ENCODE measurements at regions not wholly inside any gene's neighbourhood (a gene's known extent, or its start where the extent isn't known, plus 50 kb on each side); places are given as distances from the start of the nearest gene placed in this dataset.

DNA sequence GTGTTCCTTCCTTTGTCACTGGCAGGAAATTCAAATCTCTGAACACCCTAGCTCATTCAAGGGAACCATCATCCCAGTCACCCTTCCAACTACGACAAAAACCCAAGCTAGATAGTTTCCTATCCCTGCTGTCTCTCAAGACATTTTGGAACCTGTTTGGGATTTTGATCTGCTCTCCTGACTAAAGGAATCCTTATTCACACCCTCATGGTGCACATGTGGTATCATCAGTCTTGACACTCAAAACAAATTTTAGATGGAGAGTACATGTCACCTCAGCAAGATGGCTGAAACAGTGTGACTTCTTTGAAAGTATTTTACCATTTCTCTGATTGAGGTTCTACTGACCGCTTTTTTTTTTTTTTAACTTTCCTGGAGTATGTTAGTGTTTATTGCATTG lies 234.3 kb upstream of the TMEM229A start (continued):
- no peak for TF ChIP-seq ZNF133 (CRISPR knock-in tag; IDR thresholded peaks at IDR 0.05)
- no peak for TF ChIP-seq ZNF764 (CRISPR knock-in tag; IDR thresholded peaks at IDR 0.05; ENCODE audit: low read depth)
- no peak for TF ChIP-seq ZNF431 (CRISPR knock-in tag; IDR thresholded peaks at IDR 0.05)
- no peak for TF ChIP-seq RUNX1 (IDR thresholded peaks at IDR 0.05; ENCODE audit: low read depth)
- TF ChIP-seq ZNF780A (CRISPR knock-in tag; IDR thresholded peaks at IDR 0.05): no peak
- no peak for TF ChIP-seq NFIX (CRISPR knock-in tag; IDR thresholded peaks at IDR 0.05; ENCODE audit: low read depth)
- TF ChIP-seq DMBX1 (CRISPR knock-in tag; IDR thresholded peaks at IDR 0.05; ENCODE audit: borderline replicate concordance): peak; percentile 83; the same call in 1 of the 2 replicates
- no peak for TF ChIP-seq MED1 (CRISPR knock-in tag; IDR thresholded peaks at IDR 0.05; ENCODE audit: borderline replicate concordance)
- TF ChIP-seq ZNF79 (CRISPR knock-in tag; IDR thresholded peaks at IDR 0.05; ENCODE audit: low read depth): peak; percentile 57; the same call in 1 of the 2 replicates
- no peak for TF ChIP-seq SOX6 (IDR thresholded peaks at IDR 0.05)
- no peak for TF ChIP-seq ZNF408 (CRISPR knock-in tag; IDR thresholded peaks at IDR 0.05; ENCODE audit: low read depth)
- no peak for TF ChIP-seq STAT5B (CRISPR knock-in tag; IDR thresholded peaks at IDR 0.05)
- TF ChIP-seq TSC22D4 (tag; IDR thresholded peaks at IDR 0.05): no peak
- TF ChIP-seq GABPB1 (CRISPR knock-in tag; IDR thresholded peaks at IDR 0.05): no peak
- TF ChIP-seq, protein P1, sequence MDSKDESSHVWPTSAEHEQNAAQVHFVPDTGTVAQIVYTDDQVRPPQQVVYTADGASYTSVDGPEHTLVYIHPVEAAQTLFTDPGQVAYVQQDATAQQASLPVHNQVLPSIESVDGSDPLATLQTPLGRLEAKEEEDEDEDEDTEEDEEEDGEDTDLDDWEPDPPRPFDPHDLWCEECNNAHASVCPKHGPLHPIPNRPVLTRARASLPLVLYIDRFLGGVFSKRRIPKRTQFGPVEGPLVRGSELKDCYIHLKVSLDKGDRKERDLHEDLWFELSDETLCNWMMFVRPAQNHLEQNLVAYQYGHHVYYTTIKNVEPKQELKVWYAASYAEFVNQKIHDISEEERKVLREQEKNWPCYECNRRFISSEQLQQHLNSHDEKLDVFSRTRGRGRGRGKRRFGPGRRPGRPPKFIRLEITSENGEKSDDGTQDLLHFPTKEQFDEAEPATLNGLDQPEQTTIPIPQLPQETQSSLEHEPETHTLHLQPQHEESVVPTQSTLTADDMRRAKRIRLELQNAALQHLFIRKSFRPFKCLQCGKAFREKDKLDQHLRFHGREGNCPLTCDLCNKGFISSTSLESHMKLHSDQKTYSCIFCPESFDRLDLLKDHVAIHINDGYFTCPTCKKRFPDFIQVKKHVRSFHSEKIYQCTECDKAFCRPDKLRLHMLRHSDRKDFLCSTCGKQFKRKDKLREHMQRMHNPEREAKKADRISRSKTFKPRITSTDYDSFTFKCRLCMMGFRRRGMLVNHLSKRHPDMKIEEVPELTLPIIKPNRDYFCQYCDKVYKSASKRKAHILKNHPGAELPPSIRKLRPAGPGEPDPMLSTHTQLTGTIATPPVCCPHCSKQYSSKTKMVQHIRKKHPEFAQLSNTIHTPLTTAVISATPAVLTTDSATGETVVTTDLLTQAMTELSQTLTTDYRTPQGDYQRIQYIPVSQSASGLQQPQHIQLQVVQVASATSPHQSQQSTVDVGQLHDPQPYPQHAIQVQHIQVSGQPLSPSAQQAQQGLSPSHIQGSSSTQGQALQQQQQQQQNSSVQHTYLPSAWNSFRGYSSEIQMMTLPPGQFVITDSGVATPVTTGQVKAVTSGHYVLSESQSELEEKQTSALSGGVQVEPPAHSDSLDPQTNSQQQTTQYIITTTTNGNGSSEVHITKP (IDR thresholded peaks at IDR 0.05; ENCODE audit: partially characterized antibody): no peak

Data from K562 (cell line).